OCI-LY7 (cell line): ENCODE measurements at regions not wholly inside any gene's neighbourhood (a gene's known extent, or its start where the extent isn't known, plus 50 kb on each side); places are given as distances from the start of the nearest gene placed in this dataset.
A peak's percentile ranks its signal among the peaks of the same experiment; 100 is the strongest.

ENCODE experiments used
- BruUV-seq: library from RNA; stranded (reverse); fragments of 400-500 nt; replicated peaks from 2 replicates; lab custom pipeline; 2021; lab: Mats Ljungman, UMichigan
- CTCF ChIA-PET: fragments of 300-600 bp; sonication (Branson Sonifier 250); formaldehyde crosslinking; loops from one replicate; lab custom pipeline; 2022; ENCODE audit warnings: antibody characterized with exemption; ENCODE audit not compliant: unreplicated experiment; lab: Charles Lee
- POLR2A ChIA-PET: fragments of 300-600 bp; sonication (Branson Sonifier 250); formaldehyde crosslinking; loops from one replicate; lab custom pipeline; 2022; ENCODE audit warnings: antibody characterized with exemption; lab: Charles Lee
- DNase-seq: peaks from one replicate; pipeline ENCODE4 v3.0.0-alpha.2; 2015; ENCODE audit warnings: low spot score
- H2AFZ ChIP-seq: fragments of 200-600 bp; sonication (generic), shearing (Covaris generic); 2 replicates; pipeline ENCODE4 v1.6.1; 2014; ENCODE audit warnings: mild to moderate bottlenecking, antibody characterized with exemption, low read length, moderate library complexity
- H3K27ac ChIP-seq: fragments of 200-600 bp; sonication (generic); 2 replicates; pipeline ENCODE4 v1.5.1; 2014; ENCODE audit warnings: mixed run types, low read depth, mild to moderate bottlenecking, moderate library complexity, low read length, inconsistent platforms; ENCODE audit not compliant: poor library complexity, severe bottlenecking
- H3K36me3 ChIP-seq: fragments of 200-600 bp; sonication (generic); 2 replicates; pipeline ENCODE4 v1.6.1; 2014; ENCODE audit warnings: mild to moderate bottlenecking, antibody characterized with exemption, low read length, moderate library complexity, mixed read lengths; ENCODE audit not compliant: insufficient read depth
- H3K4me1 ChIP-seq: fragments of 200-600 bp; sonication (generic); 2 replicates; pipeline ENCODE4 v1.5.1; 2014; ENCODE audit warnings: mild to moderate bottlenecking, low read length; ENCODE audit not compliant: insufficient read depth, poor library complexity, severe bottlenecking
- H3K4me2 ChIP-seq: fragments of 200-600 bp; sonication (generic); 2 replicates; pipeline ENCODE4 v1.6.1; 2014; ENCODE audit warnings: mild to moderate bottlenecking, low read length
- H3K4me3 ChIP-seq: fragments of 200-600 bp; sonication (generic); 2 replicates; pipeline ENCODE4 v1.5.1; 2014; ENCODE audit warnings: mild to moderate bottlenecking, low read depth, low read length; ENCODE audit not compliant: poor library complexity, severe bottlenecking
- H3K79me2 ChIP-seq: fragments of 200-600 bp; sonication (generic); 2 replicates; pipeline ENCODE4 v1.6.1; 2016; ENCODE audit warnings: low read depth, mild to moderate bottlenecking, low read length, moderate library complexity, mixed read lengths; ENCODE audit not compliant: insufficient read depth
- H3K9me2 ChIP-seq: fragments of 200-600 bp; sonication (generic); 2 replicates; pipeline ENCODE4 v1.6.1; 2016; ENCODE audit warnings: mild to moderate bottlenecking, low read length, mixed read lengths; ENCODE audit not compliant: insufficient read depth
- H3K9me3 ChIP-seq: fragments of 200-600 bp; sonication (generic); 2 replicates; pipeline ENCODE4 v1.6.1; 2014; ENCODE audit warnings: mild to moderate bottlenecking, mixed run types, low read length, mixed read lengths
- H4K20me1 ChIP-seq: fragments of 200-600 bp; sonication (generic); 2 replicates; pipeline ENCODE4 v1.6.1; 2014; ENCODE audit warnings: mild to moderate bottlenecking, antibody characterized with exemption, low read length, moderate library complexity, mixed read lengths; ENCODE audit not compliant: insufficient read depth
- EZH2phosphoT487 ChIP-seq: fragments of 200-600 bp; sonication (generic); IDR thresholded peaks from 2 replicates; pipeline ENCODE4 v1.6.1; 2018; ENCODE audit warnings: low read depth, borderline replicate concordance, mild to moderate bottlenecking, mixed run types, antibody characterized with exemption, low read length, moderate library complexity, mixed read lengths
- intact Hi-C: fragments of 100-400 bp; cut with micrococcal nuclease; formaldehyde crosslinking; loops from one replicate; pipeline ENCODE4 v1.10.0; 2022; ENCODE audit not compliant: unreplicated experiment
- TF ChIP-seq, protein P1 (sequence below): fragments of 200-600 bp; sonication (generic); conservative IDR thresholded peaks from 2 replicates; pipeline ENCODE4 v1.5.1; 2014; ENCODE audit warnings: mild to moderate bottlenecking, antibody characterized with exemption, low read length, moderate library complexity, mixed read lengths

DNA sequence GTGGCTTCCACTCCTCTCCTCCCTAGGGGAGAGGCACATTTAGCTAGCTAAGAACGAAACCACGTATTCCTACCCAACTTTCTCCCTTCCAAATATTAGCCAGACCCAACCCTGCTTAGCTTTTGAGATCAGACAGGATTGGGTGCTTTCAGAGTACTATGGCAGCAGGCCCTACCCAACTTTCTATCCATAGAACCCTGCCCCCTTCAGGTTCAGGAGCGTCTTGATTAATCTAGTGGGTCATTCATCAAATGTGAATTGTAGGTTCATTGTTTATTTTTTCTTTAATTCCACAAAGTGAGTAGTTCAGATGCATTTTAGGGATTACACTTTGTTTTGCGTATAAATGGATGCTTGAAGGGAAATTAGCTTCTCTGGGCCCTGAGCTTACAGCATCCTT is 188.3 kb downstream of the MIB1 start:
- no peaks in the 10 kb centered on the region for H3K9me3 ChIP-seq
- H3K4me2 ChIP-seq = no peak overlapping the region
- ChIA-PET POLR2A (no interaction called here), CTCF (no interaction called here)
- H3K4me1 ChIP-seq = no peaks in the 10 kb centered on the region
- no peaks in the 10 kb centered on the region for H3K9me2 ChIP-seq
- no peak overlapping the region for H2AFZ ChIP-seq
- no peaks in the 10 kb centered on the region for H3K79me2 ChIP-seq
- no peaks in the 10 kb centered on the region for H3K36me3 ChIP-seq
- intact Hi-C loops = no loop called here
- DNase-seq = no peak
- BruUV-seq = no TSS peak
- no peaks in the 10 kb centered on the region for H4K20me1 ChIP-seq
- TF ChIP-seq, protein P1, sequence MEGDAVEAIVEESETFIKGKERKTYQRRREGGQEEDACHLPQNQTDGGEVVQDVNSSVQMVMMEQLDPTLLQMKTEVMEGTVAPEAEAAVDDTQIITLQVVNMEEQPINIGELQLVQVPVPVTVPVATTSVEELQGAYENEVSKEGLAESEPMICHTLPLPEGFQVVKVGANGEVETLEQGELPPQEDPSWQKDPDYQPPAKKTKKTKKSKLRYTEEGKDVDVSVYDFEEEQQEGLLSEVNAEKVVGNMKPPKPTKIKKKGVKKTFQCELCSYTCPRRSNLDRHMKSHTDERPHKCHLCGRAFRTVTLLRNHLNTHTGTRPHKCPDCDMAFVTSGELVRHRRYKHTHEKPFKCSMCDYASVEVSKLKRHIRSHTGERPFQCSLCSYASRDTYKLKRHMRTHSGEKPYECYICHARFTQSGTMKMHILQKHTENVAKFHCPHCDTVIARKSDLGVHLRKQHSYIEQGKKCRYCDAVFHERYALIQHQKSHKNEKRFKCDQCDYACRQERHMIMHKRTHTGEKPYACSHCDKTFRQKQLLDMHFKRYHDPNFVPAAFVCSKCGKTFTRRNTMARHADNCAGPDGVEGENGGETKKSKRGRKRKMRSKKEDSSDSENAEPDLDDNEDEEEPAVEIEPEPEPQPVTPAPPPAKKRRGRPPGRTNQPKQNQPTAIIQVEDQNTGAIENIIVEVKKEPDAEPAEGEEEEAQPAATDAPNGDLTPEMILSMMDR = 0 out of 2 replicates have a peak, but pooled peaks have one; percentile 11
- TF ChIP-seq EZH2phosphoT487 = no peak
- H3K4me3 ChIP-seq = no peak overlapping the region
- H3K27ac ChIP-seq = no peak overlapping the region

DNA sequence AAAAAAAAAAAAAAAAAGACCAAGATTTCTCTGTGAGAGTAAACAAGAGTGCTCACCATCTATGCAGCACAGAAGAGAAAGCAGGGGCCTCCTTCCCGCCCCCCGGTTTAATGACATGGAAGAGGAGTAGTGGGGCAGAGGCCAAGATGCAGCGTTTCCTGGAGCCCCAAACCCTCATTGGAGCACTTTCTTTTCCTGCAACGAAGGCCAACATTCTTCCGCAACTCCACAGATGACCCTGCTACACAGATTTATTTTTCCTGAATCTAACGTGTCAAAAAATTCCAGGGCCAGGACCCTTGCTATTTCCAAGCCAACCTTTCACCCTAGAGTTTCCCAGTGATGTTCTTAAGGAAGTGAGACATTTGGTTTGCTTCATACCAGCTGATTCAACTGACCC is 189.6 kb downstream of the MIB1 start:
- ChIA-PET CTCF (no interaction called here), POLR2A (no interaction called here)
- no peaks in the 10 kb centered on the region for H3K9me2 ChIP-seq
- H2AFZ ChIP-seq = no peak overlapping the region
- H3K79me2 ChIP-seq = no peaks in the 10 kb centered on the region
- no peak overlapping the region for H3K27ac ChIP-seq
- H4K20me1 ChIP-seq = no peaks in the 10 kb centered on the region
- TF ChIP-seq, protein P1 = no peak
- no peak for TF ChIP-seq EZH2phosphoT487
- no peaks in the 10 kb centered on the region for H3K36me3 ChIP-seq
- no peak for DNase-seq
- no TSS peak for BruUV-seq
- no peak overlapping the region for H3K4me3 ChIP-seq
- intact Hi-C loops = no loop called here
- no peaks in the 10 kb centered on the region for H3K4me1 ChIP-seq
- H3K4me2 ChIP-seq = no peak overlapping the region
- H3K9me3 ChIP-seq = no peaks in the 10 kb centered on the region

DNA sequence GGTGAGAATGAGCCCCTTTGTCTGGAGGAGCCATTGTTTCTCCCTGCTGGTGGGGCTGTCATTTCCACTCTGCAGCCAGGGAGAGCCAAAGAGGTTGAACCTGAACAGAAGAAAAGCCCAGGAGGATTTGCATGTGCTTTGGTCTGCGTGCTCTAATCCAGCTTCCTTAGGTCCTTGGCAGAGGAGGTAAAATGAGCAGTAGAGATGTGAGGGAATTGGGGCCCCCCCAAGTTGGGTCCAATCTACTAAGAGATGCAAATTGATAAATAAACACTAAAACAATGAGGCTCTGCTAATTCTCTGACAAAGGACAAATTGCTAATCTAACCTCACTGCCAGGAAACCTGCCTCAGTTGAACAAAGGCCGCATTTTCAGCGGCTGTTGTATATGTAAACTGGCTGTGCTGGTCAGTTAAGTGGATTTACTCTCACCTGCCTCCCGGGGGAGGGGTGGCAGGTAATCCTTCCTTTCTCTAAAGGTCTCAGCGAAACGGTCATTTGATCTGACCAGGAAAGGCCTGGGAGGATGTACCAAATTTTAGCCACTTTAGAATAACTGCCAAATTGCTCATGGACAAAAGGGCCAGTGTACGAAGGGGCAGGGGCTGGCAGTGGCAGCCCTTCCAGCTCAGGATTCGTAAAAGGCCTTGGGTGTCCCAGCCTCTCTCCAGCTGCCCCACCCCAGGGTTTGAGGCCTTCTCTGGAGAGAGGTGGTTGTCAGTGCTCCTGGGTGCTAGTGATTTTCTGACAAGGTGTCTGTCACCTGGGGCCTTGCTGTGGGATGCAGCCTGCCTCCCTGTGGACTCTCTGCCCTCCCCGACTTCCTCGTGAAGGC is 193.6 kb downstream of the MIB1 start:
- Histone ChIP-seq H3K9me3 (no peaks in the 10 kb centered on the region), H3K79me2 (no peaks in the 10 kb centered on the region), H3K9me2 (no peaks in the 10 kb centered on the region), H4K20me1 (no peaks in the 10 kb centered on the region), H2AFZ (no peak overlapping the region), H3K4me1 (no peaks in the 10 kb centered on the region), H3K4me2 (no peak overlapping the region), H3K27ac (no peak overlapping the region), H3K4me3 (no peak overlapping the region), H3K36me3 (no peaks in the 10 kb centered on the region)
- intact Hi-C loops = no loop called here
- BruUV-seq = no TSS peak
- ChIA-PET POLR2A (no interaction called here), CTCF (no interaction called here)
- DNase-seq = no peak
- TF ChIP-seq, protein P1 = no peak
- TF ChIP-seq EZH2phosphoT487 = no peak
